ENCODE measurements at regions not wholly inside any gene's neighbourhood (a gene's known extent, or its start where the extent isn't known, plus 50 kb on each side); places are given as distances from the start of the nearest gene placed in this dataset.

DNA sequence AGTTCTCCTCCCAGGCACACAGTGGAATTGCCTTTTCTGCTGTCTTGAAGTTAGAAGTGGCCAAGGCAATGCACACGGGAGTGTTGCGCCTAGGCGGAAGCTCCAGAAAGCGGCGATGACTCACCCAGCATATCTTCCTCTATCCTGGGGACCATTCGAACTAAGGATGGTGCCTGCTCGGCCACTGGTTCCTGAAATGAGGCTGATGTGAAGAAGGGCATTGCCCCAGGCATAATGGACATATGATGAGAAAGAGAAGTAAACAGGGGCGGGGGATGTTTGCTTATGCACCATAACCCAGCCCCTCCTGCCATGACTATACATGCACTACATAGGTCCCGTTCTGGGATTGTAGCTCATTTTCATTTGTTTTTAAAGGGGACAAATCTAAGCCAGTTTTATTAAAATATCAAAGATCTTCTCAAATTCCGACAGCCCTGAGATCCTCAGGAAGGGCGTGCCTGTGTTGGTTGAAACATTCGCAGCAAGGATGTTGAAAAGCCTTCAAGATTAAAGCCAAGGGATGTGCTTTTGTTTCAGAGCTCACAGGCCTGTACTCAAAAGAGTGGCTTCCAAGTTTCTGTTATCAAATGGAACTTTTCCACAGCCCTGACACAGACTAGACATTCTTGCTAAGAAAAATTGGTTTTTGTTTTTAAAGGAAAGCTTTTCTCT is 218.5 kb downstream of the LY86 start:
- no peak overlapping the region for H3K27ac ChIP-seq
- no peak for TF ChIP-seq ZFX (IDR thresholded peaks at IDR 0.05; ENCODE audit: borderline replicate concordance)
- TF ChIP-seq, protein P1, sequence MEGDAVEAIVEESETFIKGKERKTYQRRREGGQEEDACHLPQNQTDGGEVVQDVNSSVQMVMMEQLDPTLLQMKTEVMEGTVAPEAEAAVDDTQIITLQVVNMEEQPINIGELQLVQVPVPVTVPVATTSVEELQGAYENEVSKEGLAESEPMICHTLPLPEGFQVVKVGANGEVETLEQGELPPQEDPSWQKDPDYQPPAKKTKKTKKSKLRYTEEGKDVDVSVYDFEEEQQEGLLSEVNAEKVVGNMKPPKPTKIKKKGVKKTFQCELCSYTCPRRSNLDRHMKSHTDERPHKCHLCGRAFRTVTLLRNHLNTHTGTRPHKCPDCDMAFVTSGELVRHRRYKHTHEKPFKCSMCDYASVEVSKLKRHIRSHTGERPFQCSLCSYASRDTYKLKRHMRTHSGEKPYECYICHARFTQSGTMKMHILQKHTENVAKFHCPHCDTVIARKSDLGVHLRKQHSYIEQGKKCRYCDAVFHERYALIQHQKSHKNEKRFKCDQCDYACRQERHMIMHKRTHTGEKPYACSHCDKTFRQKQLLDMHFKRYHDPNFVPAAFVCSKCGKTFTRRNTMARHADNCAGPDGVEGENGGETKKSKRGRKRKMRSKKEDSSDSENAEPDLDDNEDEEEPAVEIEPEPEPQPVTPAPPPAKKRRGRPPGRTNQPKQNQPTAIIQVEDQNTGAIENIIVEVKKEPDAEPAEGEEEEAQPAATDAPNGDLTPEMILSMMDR (IDR thresholded peaks at IDR 0.05), result no peak

DNA sequence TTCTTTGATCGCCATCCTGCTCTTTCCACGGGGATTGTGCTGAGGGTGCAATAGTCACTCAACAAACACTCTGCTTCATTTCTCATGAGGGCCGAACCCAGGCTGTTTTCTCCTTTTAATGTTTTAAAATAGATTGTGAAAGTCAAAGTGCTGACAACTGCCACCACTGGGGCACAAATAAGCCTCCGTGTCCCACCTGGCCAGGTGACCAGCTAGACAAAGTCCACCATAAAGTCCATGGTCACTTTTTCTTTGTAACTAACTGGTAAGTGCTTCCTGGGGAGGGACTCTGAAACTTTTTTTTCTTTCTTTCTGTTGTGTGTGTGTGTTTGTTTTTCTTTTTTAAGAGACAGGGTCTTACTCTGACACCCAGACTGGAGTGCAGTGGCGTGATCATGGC is 219.8 kb downstream of the LY86 start:
- no peak overlapping the region for H3K27ac ChIP-seq

GRCh38 chr6:6808915-6809314 is 220.4 kb downstream of the LY86 start:
- no peak for TF ChIP-seq ZFX (IDR thresholded peaks at IDR 0.05; ENCODE audit: borderline replicate concordance)
- TF ChIP-seq, protein P1 (IDR thresholded peaks at IDR 0.05), result no peak
- H3K27ac ChIP-seq, result no peak overlapping the region

More for the DNA sequence above, 219.8 kb downstream of the LY86 start:
- TF ChIP-seq, protein P1 (IDR thresholded peaks at IDR 0.05), result no peak
- TF ChIP-seq ZFX (IDR thresholded peaks at IDR 0.05; ENCODE audit: borderline replicate concordance), result no peak

GRCh38 chr6:6810727-6811126 is 222.2 kb downstream of the LY86 start:
- no peak overlapping the region for H3K27ac ChIP-seq
- no peak for TF ChIP-seq ZFX (IDR thresholded peaks at IDR 0.05; ENCODE audit: borderline replicate concordance)
- TF ChIP-seq, protein P1 (IDR thresholded peaks at IDR 0.05), result no peak

GRCh38 chr6:6811128-6812009 is 222.8 kb downstream of the LY86 start:
- no peak overlapping the region for H3K27ac ChIP-seq
- TF ChIP-seq, protein P1 (IDR thresholded peaks at IDR 0.05), result no peak
- no peak for TF ChIP-seq ZFX (IDR thresholded peaks at IDR 0.05; ENCODE audit: borderline replicate concordance)

DNA sequence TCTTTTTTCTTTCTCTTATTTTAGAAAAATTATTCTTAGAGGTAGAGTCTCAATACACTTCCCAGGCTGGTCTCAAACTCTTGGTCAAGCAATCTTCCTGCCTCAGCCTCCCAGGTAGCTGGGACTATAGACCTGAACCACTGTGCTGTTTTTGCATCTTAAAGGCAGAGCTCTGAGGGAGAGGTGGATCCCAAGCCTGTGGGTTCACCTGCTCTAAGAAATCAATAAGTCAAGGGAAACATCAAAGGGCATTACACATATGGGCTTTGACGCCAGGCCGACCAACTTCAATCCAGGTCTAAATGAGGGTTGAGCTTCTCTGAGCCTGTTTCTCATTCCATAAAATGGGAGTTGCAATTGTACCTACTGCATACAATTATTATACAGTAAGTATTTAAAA is 223.9 kb downstream of the LY86 start:
- TF ChIP-seq ZFX (IDR thresholded peaks at IDR 0.05; ENCODE audit: borderline replicate concordance), result no peak
- TF ChIP-seq, protein P1 (IDR thresholded peaks at IDR 0.05), result no peak
- no peak overlapping the region for H3K27ac ChIP-seq

DNA sequence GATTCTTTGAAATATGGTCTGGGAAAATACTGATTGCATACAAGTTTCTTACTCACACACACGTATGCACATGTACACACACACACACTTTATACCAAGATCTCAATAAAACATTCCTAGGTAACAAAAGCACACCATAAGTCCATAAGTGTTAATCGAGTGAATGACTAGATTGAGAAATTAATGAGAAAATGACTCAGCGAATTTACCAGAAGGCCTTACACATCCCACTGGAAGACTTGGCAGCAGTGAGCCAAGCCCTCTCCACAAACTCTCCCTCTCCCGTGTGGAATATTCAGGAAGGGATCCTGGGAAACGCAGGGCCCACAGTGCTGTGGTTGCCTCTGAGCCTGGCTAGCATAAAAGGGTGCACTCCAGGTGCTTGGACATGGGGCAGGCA is 227.2 kb downstream of the LY86 start:
- no peak overlapping the region for H3K27ac ChIP-seq
- TF ChIP-seq, protein P1 (IDR thresholded peaks at IDR 0.05), result no peak
- no peak for TF ChIP-seq ZFX (IDR thresholded peaks at IDR 0.05; ENCODE audit: borderline replicate concordance)

Measured in 22Rv1 (cell line).